ENCODE measurements at regions not wholly inside any gene's neighbourhood (a gene's known extent, or its start where the extent isn't known, plus 50 kb on each side); places are given as distances from the start of the nearest gene placed in this dataset.

- BruUV-seq (replicated peaks) = no TSS peak
Observed at GRCh38 chr7:116083796-116084195, 53.2 kb upstream of the TFEC start.

GRCh38 chr7:116086547-116087045 is 56.0 kb upstream of the TFEC start:
- Histone ChIP-seq H3K9me3 (ENCODE audit: low read length) (no peaks in the 10 kb centered on the region), H3K4me2 (ENCODE audit: low read length) (no peak overlapping the region), H3K27ac (ENCODE audit: low read depth, low read length, poor library complexity, severe bottlenecking) (no peak overlapping the region), H3K79me2 (ENCODE audit: insufficient read depth, low read depth, low read length) (no peaks in the 10 kb centered on the region), H2AFZ (ENCODE audit: low read length) (no peak overlapping the region), H3K4me3 (ENCODE audit: low read depth, low read length, poor library complexity, severe bottlenecking) (no peak overlapping the region), H3K9me2 (ENCODE audit: insufficient read depth, low read length) (no peaks in the 10 kb centered on the region), H4K20me1 (ENCODE audit: insufficient read depth, low read length) (no peaks in the 10 kb centered on the region), H3K4me1 (ENCODE audit: insufficient read depth, low read length, poor library complexity, severe bottlenecking) (no peaks in the 10 kb centered on the region), H3K36me3 (ENCODE audit: insufficient read depth, low read length) (no peaks in the 10 kb centered on the region)
- intact Hi-C loops (cut with micrococcal nuclease; ENCODE audit: unreplicated experiment) = no loop called here
- no peak for DNase-seq (ENCODE audit: low spot score)
- TF ChIP-seq, protein P1, sequence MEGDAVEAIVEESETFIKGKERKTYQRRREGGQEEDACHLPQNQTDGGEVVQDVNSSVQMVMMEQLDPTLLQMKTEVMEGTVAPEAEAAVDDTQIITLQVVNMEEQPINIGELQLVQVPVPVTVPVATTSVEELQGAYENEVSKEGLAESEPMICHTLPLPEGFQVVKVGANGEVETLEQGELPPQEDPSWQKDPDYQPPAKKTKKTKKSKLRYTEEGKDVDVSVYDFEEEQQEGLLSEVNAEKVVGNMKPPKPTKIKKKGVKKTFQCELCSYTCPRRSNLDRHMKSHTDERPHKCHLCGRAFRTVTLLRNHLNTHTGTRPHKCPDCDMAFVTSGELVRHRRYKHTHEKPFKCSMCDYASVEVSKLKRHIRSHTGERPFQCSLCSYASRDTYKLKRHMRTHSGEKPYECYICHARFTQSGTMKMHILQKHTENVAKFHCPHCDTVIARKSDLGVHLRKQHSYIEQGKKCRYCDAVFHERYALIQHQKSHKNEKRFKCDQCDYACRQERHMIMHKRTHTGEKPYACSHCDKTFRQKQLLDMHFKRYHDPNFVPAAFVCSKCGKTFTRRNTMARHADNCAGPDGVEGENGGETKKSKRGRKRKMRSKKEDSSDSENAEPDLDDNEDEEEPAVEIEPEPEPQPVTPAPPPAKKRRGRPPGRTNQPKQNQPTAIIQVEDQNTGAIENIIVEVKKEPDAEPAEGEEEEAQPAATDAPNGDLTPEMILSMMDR (conservative IDR thresholded peaks at IDR 0.05; ENCODE audit: low read length) = no peak
- TF ChIP-seq EZH2phosphoT487 (IDR thresholded peaks at IDR 0.05; ENCODE audit: borderline replicate concordance, low read depth, low read length) = no peak
- POLR2A ChIA-PET = no interaction called here
- no TSS peak for BruUV-seq (replicated peaks)
- CTCF ChIA-PET (ENCODE audit: unreplicated experiment) = no interaction called here

More at GRCh38 chr7:116083796-116084195, 53.2 kb upstream of the TFEC start:
- Histone ChIP-seq H3K4me2 (ENCODE audit: low read length) (no peak overlapping the region), H3K36me3 (ENCODE audit: insufficient read depth, low read length) (no peaks in the 10 kb centered on the region), H3K4me3 (ENCODE audit: low read depth, low read length, poor library complexity, severe bottlenecking) (no peak overlapping the region), H3K9me3 (ENCODE audit: low read length) (no peaks in the 10 kb centered on the region), H2AFZ (ENCODE audit: low read length) (no peak overlapping the region), H3K79me2 (ENCODE audit: insufficient read depth, low read depth, low read length) (no peaks in the 10 kb centered on the region), H3K27ac (ENCODE audit: low read depth, low read length, poor library complexity, severe bottlenecking) (no peak overlapping the region), H3K4me1 (ENCODE audit: insufficient read depth, low read length, poor library complexity, severe bottlenecking) (no peaks in the 10 kb centered on the region), H4K20me1 (ENCODE audit: insufficient read depth, low read length) (no peaks in the 10 kb centered on the region), H3K9me2 (ENCODE audit: insufficient read depth, low read length) (no peaks in the 10 kb centered on the region)
- ChIA-PET CTCF (ENCODE audit: unreplicated experiment) (no interaction called here), POLR2A (no interaction called here)
- TF ChIP-seq, protein P1 (conservative IDR thresholded peaks at IDR 0.05; ENCODE audit: low read length) = no peak
- TF ChIP-seq EZH2phosphoT487 (IDR thresholded peaks at IDR 0.05; ENCODE audit: borderline replicate concordance, low read depth, low read length) = no peak
- DNase-seq (ENCODE audit: low spot score) = no peak
- intact Hi-C loops (cut with micrococcal nuclease; ENCODE audit: unreplicated experiment) = no loop called here

- no peaks in the 10 kb centered on the region for H4K20me1 ChIP-seq (ENCODE audit: insufficient read depth, low read length)
- CTCF ChIA-PET (ENCODE audit: unreplicated experiment) = no interaction called here
- no peak overlapping the region for H2AFZ ChIP-seq (ENCODE audit: low read length)
- TF ChIP-seq, protein P1 (conservative IDR thresholded peaks at IDR 0.05; ENCODE audit: low read length) = no peak
- no peak for TF ChIP-seq EZH2phosphoT487 (IDR thresholded peaks at IDR 0.05; ENCODE audit: borderline replicate concordance, low read depth, low read length)
- no peak overlapping the region for H3K27ac ChIP-seq (ENCODE audit: low read depth, low read length, poor library complexity, severe bottlenecking)
- intact Hi-C loops (cut with micrococcal nuclease; ENCODE audit: unreplicated experiment) = no loop called here
- no peak for DNase-seq (ENCODE audit: low spot score)
- no TSS peak for BruUV-seq (replicated peaks)
- no peaks in the 10 kb centered on the region for H3K9me2 ChIP-seq (ENCODE audit: insufficient read depth, low read length)
- H3K4me2 ChIP-seq (ENCODE audit: low read length) = no peak overlapping the region
- H3K9me3 ChIP-seq (ENCODE audit: low read length) = no peaks in the 10 kb centered on the region
- H3K4me1 ChIP-seq (ENCODE audit: insufficient read depth, low read length, poor library complexity, severe bottlenecking) = no peaks in the 10 kb centered on the region
- no peak overlapping the region for H3K4me3 ChIP-seq (ENCODE audit: low read depth, low read length, poor library complexity, severe bottlenecking)
- POLR2A ChIA-PET = no interaction called here
- no peaks in the 10 kb centered on the region for H3K36me3 ChIP-seq (ENCODE audit: insufficient read depth, low read length)
- no peaks in the 10 kb centered on the region for H3K79me2 ChIP-seq (ENCODE audit: insufficient read depth, low read depth, low read length)
Observed at GRCh38 chr7:116087291-116087690, 56.7 kb upstream of the TFEC start.

All from OCI-LY7 (cell line).